Panc1 (cell line): ENCODE measurements at regions not wholly inside any gene's neighbourhood (a gene's known extent, or its start where the extent isn't known, plus 50 kb on each side); places are given as distances from the start of the nearest gene placed in this dataset.

Source experiments
- ATAC-seq: fragments of 200-7000 bp; cut with Tn5 transposase; 2 replicates; pipeline ENCODE4 v1.9.1; 2020; ENCODE audit warnings: mild to moderate bottlenecking, moderate library complexity
- BruUV-seq: library from RNA; stranded (reverse); fragments of 400-500 nt; replicated peaks from 2 replicates; lab custom pipeline; 2021; lab: Mats Ljungman, UMichigan
- CTCF ChIA-PET: fragments of 300-600 bp; sonication (Branson Sonifier 250); formaldehyde crosslinking; loops from one replicate; lab custom pipeline; 2022; ENCODE audit warnings: antibody characterized with exemption; lab: Charles Lee
- POLR2A ChIA-PET: fragments of 300-600 bp; sonication (Branson Sonifier 250); formaldehyde crosslinking; loops from one replicate; lab custom pipeline; 2022; ENCODE audit warnings: antibody characterized with exemption; lab: Charles Lee
- DNase-seq: peaks from one replicate; pipeline ENCODE4 v3.0.0-alpha.2; 2010; ENCODE audit warnings: low read depth, low spot score
- H3K27ac ChIP-seq: 2 replicates; pipeline ENCODE4 v1.5.1; 2011; ENCODE audit warnings: mild to moderate bottlenecking, low read length, inconsistent platforms
- H3K27me3 ChIP-seq: fragments of 200-500 bp; sonication (Bioruptor generic); 2 replicates; pipeline ENCODE4 v1.6.0; 2014; ENCODE audit warnings: low read length, inconsistent platforms; ENCODE audit not compliant: control insufficient read depth, insufficient read depth
- H3K36me3 ChIP-seq: fragments of 200-500 bp; sonication (Bioruptor generic); 2 replicates; pipeline ENCODE4 v1.5.1; 2014; ENCODE audit warnings: inconsistent platforms, mild to moderate bottlenecking, low read length, moderate library complexity; ENCODE audit not compliant: control insufficient read depth, insufficient read depth
- H3K4me1 ChIP-seq: 2 replicates; pipeline ENCODE4 v1.5.1; 2011; ENCODE audit warnings: inconsistent platforms, mild to moderate bottlenecking, low read length, moderate library complexity; ENCODE audit not compliant: control insufficient read depth, insufficient read depth
- H3K4me3 ChIP-seq, 2 experiments: 2 replicates each; pipeline ENCODE4 v1.5.1; 2011 to 2012; ENCODE audit warnings: low read depth in 2 of 2, low read length in 2 of 2, mild to moderate bottlenecking in 2 of 2, inconsistent platforms in 1 of 2, moderate library complexity in 1 of 2
- H3K9me3 ChIP-seq: fragments of 200-500 bp; sonication (Bioruptor generic); 2 replicates; pipeline ENCODE4 v1.5.1; 2014; ENCODE audit warnings: low read depth, mild to moderate bottlenecking, inconsistent platforms, low read length, moderate library complexity; ENCODE audit not compliant: control insufficient read depth, insufficient read depth
- CTCF ChIP-seq: fragments of 450-650 bp; IDR thresholded peaks from 2 replicates; pipeline ENCODE4 v1.5.1; 2017; ENCODE audit warnings: mild to moderate bottlenecking
- POLR2AphosphoS5 ChIP-seq: IDR thresholded peaks from 2 replicates; pipeline ENCODE4 v1.6.1; 2012; ENCODE audit warnings: mild to moderate bottlenecking, low read depth, low read length, moderate library complexity
- REST ChIP-seq, 2 experiments: IDR thresholded peaks; 2 replicates each; pipeline ENCODE4 v1.6.1; 2011 to 2012; ENCODE audit warnings: low read depth in 2 of 2, control low read depth in 1 of 2, low read length in 1 of 2, mild to moderate bottlenecking in 1 of 2, moderate library complexity in 1 of 2; ENCODE audit not compliant: insufficient read depth in 1 of 2
- SIN3A ChIP-seq: IDR thresholded peaks from 2 replicates; pipeline ENCODE4 v1.6.1; 2012; ENCODE audit warnings: low read depth, mild to moderate bottlenecking, low read length, moderate library complexity, borderline replicate concordance; ENCODE audit not compliant: insufficient read depth
- TCF7L2 ChIP-seq: IDR thresholded peaks from 2 replicates; pipeline ENCODE4 v1.6.1; 2011; ENCODE audit warnings: mild to moderate bottlenecking, low read depth, low read length, inconsistent platforms
- in situ Hi-C: cut with HindIII; loops from 2 replicates; pipeline ENCODE4 v1.10.0; 2016; ENCODE audit warnings: low sequenced_read_pairs, low pct_unique_long_range_greater_than_20kb
- intact Hi-C: fragments of 100-400 bp; cut with micrococcal nuclease; formaldehyde crosslinking; loops from one replicate; pipeline ENCODE4 v1.10.0; 2022; ENCODE audit not compliant: unreplicated experiment

- in situ Hi-C loops (no loop called here), intact Hi-C loops (no loop called here)
- BruUV-seq, result no TSS peak
- ATAC-seq (no peak), DNase-seq (no peak)
- CTCF ChIA-PET, result no interaction called here
- no peaks in the 10 kb centered on the region for H3K36me3 ChIP-seq
- no peaks in the 10 kb centered on the region for H3K4me1 ChIP-seq
- H3K27me3 ChIP-seq, result no peaks in the 10 kb centered on the region
- POLR2A ChIA-PET, result no interaction called here
- H3K27ac ChIP-seq, result no peak overlapping the region
- no peak for TF ChIP-seq SIN3A
- TF ChIP-seq CTCF, result no peak
- TF ChIP-seq TCF7L2, result no peak
- TF ChIP-seq REST (IDR thresholded peaks at IDR 0.05; ENCODE audit: insufficient read depth in 1 of 2, low read depth in 2 of 2, low read length in 1 of 2), result no peak
- no peak for TF ChIP-seq POLR2AphosphoS5
- no peak overlapping the region for H3K4me3 ChIP-seq
- H3K9me3 ChIP-seq, result no peaks in the 10 kb centered on the region
These were observed 94.1 kb upstream of the BMP2K start for GRCh38 chr4:78682070-78682469.

- Histone ChIP-seq H3K4me1 (no peaks in the 10 kb centered on the region), H3K36me3 (no peaks in the 10 kb centered on the region), H3K27ac (no peak overlapping the region), H3K9me3 (no peaks in the 10 kb centered on the region), H3K4me3 (no peak overlapping the region), H3K27me3 (no peaks in the 10 kb centered on the region)
- in situ Hi-C loops, result no loop called here
- CTCF ChIA-PET, result no interaction called here
- DNase-seq (no peak), ATAC-seq (no peak)
- no peak for TF ChIP-seq POLR2AphosphoS5
- no peak for TF ChIP-seq CTCF
- TF ChIP-seq REST (IDR thresholded peaks at IDR 0.05; ENCODE audit: insufficient read depth in 1 of 2, low read depth in 2 of 2, low read length in 1 of 2), result no peak
- no peak for TF ChIP-seq TCF7L2
- TF ChIP-seq SIN3A, result no peak
- no TSS peak for BruUV-seq
- intact Hi-C loops, result no loop called here
- POLR2A ChIA-PET, result no interaction called here
These were observed 92.8 kb upstream of the BMP2K start for GRCh38 chr4:78683352-78683751.
